Activated naive CD4-positive, alpha-beta T cell treated with anti-CD3 and anti-CD28 coated beads, Interleukin-2, amount 10 ng/mL, durations not matched to agents 7 days and 5 days (primary cell): ENCODE measurements at regions not wholly inside any gene's neighbourhood (a gene's known extent, or its start where the extent isn't known, plus 50 kb on each side); places are given as distances from the start of the nearest gene placed in this dataset.
"Not testable (repeated sequence)": the region's sequence is repeated elsewhere in the genome, so short reads cannot be mapped to it uniquely, and the experiment has no call there.

ENCODE experiments used
- CTCF ChIA-PET: fragments of 350-600 bp; sonication (Branson Sonifier 250); formaldehyde crosslinking; loops from one replicate; lab custom pipeline; 2021; ENCODE audit warnings: antibody characterized with exemption; lab: Charles Lee
- DNase-seq: peaks from one replicate; pipeline ENCODE4 v3.0.0-alpha.2; 2020
- H3K27ac Mint-ChIP-seq: one replicate; pipeline ENCODE4 v1.8.0; 2021; ENCODE audit warnings: mild to moderate bottlenecking, moderate library complexity, mixed read lengths
- H3K27me3 Mint-ChIP-seq: one replicate; pipeline ENCODE4 v1.8.0; 2021; ENCODE audit warnings: mild to moderate bottlenecking, mixed read lengths
- H3K36me3 Mint-ChIP-seq: one replicate; pipeline ENCODE4 v1.8.0; 2021; ENCODE audit warnings: mixed read lengths
- H3K4me1 Mint-ChIP-seq: one replicate; pipeline ENCODE4 v1.8.0; 2021; ENCODE audit warnings: mixed read lengths
- H3K4me3 Mint-ChIP-seq: one replicate; pipeline ENCODE4 v1.8.0; 2021; ENCODE audit warnings: mild to moderate bottlenecking, moderate library complexity, mixed read lengths
- H3K9me3 Mint-ChIP-seq: one replicate; pipeline ENCODE4 v1.8.0; 2021; ENCODE audit warnings: mixed read lengths

DNA sequence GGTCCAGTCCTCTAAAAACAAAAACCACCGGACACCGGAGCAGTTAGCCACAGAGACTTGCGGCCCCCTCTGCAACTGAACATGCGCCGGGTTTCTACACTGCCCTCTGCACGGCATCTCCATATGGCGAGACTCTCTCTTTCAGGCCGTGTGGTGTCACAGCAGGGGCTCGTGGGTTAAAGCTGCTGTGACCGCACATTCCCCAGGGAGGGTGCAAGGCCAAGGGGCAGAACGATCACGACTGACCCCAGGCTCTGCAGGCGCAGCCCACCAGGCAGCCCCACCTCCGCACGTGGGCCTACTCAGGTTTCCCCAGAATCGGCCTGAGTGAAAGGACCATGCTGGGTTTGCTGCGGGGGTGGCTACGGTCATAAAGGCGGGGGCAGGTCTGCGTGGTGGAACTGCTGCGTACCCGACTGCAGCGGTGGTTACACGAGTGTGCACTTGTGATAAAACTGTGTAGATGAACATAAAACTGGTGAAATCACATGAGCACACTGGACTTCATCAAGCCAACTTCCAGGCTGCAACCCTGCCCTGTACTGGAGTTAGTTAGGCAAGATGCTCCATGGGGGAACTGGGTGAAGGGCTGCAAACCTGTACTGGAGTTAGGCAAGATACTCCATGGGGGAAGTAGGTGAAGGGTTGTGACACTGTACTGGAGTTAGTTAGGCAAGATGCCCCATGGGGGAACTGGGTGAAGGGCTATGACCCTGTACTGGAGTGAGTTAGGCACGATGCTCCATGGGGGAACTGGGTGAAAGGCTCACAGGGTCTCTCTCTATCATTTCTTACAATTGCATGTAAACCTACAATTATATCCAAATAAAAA, 81.4 kb upstream of the PPP2R2D start:
- no peak for DNase-seq
- no peaks in the 10 kb centered on the region for H3K36me3 Mint-ChIP-seq
- no peaks in the 10 kb centered on the region for H3K27me3 Mint-ChIP-seq
- H3K4me1 Mint-ChIP-seq, result no peaks in the 10 kb centered on the region
- no peaks in the 10 kb centered on the region for H3K9me3 Mint-ChIP-seq
- H3K4me3 Mint-ChIP-seq, result no peak overlapping the region
- CTCF ChIA-PET, result no interaction called here
- H3K27ac Mint-ChIP-seq, result no peak overlapping the region

DNA sequence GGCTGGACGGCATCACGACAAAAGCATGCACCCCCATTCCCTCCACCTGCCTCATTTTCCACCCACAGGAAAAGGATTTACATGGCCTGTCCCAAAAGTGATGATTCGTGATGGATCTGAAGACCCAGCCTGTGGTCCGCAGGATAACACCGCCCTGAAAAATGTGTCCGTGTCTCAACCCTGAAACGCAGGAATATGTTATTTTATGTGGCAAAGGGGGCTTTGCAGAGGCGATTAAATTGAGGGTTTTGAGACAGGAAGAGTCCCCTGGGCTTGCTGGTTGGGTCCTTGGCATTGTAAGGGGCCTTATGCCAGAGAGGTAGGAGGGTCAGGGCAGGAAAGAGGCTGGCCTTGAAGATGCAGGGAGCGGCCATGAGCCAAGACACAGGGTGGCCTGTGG, 80.2 kb upstream of the PPP2R2D start:
- H3K9me3 Mint-ChIP-seq, result no peaks in the 10 kb centered on the region
- H3K4me3 Mint-ChIP-seq, result no peak overlapping the region
- no peaks in the 10 kb centered on the region for H3K36me3 Mint-ChIP-seq
- no peak for DNase-seq
- no peaks in the 10 kb centered on the region for H3K4me1 Mint-ChIP-seq
- CTCF ChIA-PET, result no interaction called here
- no peak overlapping the region for H3K27ac Mint-ChIP-seq
- peaks cover 4% of the 10 kb centered on the region for H3K27me3 Mint-ChIP-seq

DNA sequence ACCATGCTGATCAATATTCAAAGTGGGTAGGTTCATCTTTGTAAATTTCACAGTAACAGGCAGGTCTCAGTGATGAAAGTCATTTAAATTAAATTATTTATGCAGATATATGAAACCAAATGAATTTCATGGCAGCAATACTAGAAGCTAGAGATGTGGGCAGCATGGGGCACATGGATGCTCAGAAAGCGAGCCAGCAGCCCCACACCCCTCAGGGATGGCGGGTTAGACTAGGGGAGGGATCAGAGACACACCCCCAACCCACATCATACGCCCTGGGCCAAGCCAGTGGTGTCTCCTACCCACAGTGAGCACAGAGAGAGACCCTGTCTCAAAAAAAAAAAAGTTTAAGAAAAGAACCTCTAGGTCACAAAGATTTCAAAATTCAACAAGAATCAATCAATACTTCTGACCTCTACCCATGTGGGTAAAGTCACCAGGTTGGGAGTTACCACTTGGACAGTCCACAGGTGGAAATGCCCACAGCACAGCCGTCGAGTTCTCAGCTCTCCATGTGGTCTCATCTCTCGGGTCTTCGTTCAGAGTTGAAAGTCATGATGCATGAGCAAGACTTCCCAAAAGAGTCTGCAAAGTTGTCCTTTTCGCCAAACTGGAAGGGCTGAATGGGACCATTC, 79.3 kb upstream of the PPP2R2D start:
- Mint-ChIP-seq H3K27me3 (peaks cover 4% of the 10 kb centered on the region), H3K9me3 (no peaks in the 10 kb centered on the region), H3K36me3 (no peaks in the 10 kb centered on the region), H3K27ac (no peak overlapping the region), H3K4me3 (no peak overlapping the region), H3K4me1 (no peaks in the 10 kb centered on the region)
- no peak for DNase-seq
- CTCF ChIA-PET, result interaction anchor here (0.7 kb wide), 1 partner anchor 1358 kb away, joined by 3 read pairs; no protein-coding TSS in a partner anchor

DNA sequence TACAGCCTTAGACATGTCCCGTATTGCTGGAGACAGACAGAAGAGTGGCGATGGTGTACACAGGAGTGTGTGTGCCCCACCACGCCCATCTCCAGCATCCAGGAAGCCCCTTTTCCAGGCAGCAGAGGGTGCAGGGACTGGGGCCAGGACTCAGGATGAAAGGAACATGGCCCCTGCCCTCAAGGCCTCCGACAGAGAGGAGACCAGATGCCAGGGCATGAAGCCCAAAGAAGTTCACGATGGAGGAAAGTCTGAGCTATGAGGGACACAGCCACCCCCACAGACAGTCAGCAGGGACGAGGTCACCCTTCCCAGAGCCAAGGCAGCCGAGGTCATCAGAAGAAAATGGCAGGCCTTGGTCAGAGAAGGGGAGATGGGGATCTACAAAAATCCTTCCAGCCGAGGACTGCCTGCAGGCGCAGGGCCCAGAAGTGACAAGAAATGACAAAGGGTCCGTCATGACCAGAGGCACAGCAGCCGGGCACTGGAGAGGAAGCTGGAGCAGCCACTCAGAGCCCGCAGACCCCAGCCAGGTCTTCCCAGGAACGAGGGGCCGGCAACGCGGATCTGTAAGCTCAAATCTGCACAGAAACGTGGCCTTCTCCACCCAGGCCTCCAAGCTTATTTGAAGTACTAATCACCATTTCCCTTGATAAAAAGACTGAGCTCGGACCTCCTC, 78.7 kb upstream of the PPP2R2D start:
- no peak for DNase-seq
- no peak overlapping the region for H3K4me3 Mint-ChIP-seq
- CTCF ChIA-PET, result no interaction called here
- H3K36me3 Mint-ChIP-seq, result no peaks in the 10 kb centered on the region
- H3K4me1 Mint-ChIP-seq, result no peaks in the 10 kb centered on the region
- peaks cover 4% of the 10 kb centered on the region for H3K27me3 Mint-ChIP-seq
- H3K27ac Mint-ChIP-seq, result no peak overlapping the region
- no peaks in the 10 kb centered on the region for H3K9me3 Mint-ChIP-seq

DNA sequence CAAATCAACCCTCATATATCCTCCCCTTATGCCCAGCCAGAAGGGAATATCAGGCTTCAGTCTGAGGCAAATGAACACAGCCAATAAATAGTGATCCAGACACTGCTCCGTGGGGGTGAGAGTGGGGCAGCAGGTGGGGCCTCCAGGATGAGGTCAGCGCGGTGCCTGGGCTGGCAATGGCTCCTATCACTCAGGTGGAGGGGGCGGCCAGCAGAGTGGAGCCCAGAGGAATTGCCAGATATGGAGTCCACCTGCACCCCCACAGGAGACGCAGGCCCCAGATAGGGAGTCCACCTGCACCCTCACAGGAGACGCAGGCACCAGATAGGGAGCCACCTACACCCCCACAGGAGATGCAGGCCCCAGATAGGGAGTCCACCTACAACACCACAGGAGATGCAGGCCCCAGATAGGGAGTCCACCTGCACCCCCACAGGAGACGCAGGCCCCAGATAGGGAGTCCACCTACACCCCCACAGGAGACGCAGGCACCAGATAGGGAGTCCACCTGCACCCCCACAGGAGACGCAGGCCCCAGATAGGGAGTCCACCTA, 78.0 kb upstream of the PPP2R2D start:
- H3K9me3 Mint-ChIP-seq, result no peaks in the 10 kb centered on the region
- no peak overlapping the region for H3K27ac Mint-ChIP-seq
- no peaks in the 10 kb centered on the region for H3K4me1 Mint-ChIP-seq
- H3K4me3 Mint-ChIP-seq, result no peak overlapping the region
- H3K36me3 Mint-ChIP-seq, result no peaks in the 10 kb centered on the region
- DNase-seq, result no peak
- peaks cover 4% of the 10 kb centered on the region for H3K27me3 Mint-ChIP-seq
- CTCF ChIA-PET, result no interaction called here

DNA sequence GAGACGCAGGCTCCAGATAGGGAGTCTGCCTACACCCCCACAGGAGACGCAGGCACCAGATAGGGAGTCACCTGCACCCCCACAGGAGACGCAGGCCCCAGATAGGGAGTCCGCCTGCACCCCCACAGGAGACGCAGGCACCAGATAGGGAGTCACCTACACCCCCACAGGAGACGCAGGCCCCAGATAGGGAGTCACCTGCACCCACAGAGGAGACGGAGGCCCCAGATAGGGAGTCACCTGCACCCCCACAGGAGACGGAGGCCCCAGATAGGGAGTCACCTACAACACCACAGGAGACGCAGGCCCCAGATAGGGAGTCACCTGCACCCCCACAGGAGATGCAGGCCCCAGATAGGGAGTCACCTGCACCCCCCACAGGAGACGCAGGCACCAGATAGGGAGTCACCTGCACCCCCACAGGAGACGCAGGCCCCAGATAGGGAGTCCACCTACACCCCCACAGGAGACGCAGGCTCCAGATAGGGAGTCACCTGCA, 77.2 kb upstream of the PPP2R2D start:
- H3K27ac Mint-ChIP-seq, H3K36me3 Mint-ChIP-seq, H3K4me3 Mint-ChIP-seq, H3K27me3 Mint-ChIP-seq, CTCF ChIA-PET, DNase-seq, H3K9me3 Mint-ChIP-seq, H3K4me1 Mint-ChIP-seq: not testable (repeated sequence)

DNA sequence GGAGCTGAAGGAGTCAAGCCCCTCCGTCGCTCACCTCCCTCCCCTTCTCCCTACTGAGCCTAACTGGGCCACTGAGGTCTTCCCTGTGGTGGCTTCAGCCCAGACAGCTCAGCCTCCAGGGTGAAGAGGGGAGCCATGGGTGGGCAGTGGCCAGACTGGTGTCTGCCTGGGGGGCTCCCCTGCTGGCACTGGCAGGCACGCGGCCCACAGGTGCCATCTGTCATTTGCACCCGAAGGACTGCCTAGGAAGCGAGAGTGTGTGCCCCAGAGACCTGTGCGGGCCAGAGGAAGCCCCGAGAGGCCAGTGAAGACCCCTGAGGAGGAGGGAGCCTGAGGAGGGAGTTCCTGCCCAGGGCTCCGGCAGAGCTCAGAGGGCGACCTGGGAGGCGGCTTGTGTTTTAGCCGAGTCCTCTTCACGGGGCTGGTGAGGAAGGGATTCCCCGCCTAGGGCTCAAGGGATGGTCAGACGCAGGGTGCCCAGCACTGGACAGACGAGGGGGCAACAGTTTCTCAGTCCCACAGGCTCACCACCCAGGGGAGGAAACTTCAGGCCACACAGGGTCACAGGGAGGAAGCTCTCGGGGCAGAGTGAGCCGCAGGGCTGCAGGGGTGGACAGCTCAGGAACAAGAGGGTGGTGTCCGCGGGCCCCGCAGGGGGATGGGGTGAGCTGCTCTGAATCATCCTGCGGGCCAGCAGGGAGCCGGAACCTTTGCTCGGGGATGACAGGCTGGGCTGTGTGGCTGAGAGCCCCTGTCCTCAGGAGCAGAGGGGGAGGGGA, 76.2 kb upstream of the PPP2R2D start:
- CTCF ChIA-PET, result no interaction called here
- Mint-ChIP-seq H3K36me3 (no peaks in the 10 kb centered on the region), H3K4me1 (no peaks in the 10 kb centered on the region), H3K27me3 (peaks cover 4% of the 10 kb centered on the region), H3K9me3 (no peaks in the 10 kb centered on the region), H3K4me3 (no peak overlapping the region), H3K27ac (no peak overlapping the region)
- no peak for DNase-seq

DNA sequence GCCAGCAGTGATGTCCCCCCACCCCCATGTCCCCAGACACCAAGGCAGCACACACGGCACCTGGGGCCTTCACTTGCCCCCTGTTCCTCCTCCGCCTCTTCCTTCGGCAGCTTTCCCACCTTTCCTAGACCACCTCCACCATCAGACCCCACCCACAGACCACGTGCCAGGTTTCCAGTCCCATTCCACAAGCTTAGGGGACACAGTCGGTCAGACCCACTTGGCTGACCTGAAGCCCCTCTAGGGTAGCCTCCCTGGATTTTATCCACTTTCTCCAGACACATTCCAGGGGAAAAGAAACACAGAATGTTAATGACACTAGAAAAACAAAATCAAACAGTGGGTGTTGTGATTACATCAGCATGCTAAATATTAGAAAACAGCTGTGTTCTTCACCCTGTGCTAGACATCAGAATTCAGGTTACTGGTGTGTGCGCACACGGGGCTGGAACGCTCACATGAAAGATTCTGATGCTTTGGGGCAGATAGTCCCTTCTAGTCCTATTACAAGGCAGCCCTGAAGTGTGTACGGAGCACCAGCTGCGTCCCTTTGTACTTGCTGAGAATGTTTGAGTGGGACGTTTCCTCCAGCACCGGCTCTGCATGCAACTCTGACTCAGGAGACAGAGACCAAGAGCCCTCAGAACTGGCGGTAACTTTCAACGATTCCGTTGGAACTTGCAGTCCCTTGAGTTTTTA, 75.5 kb upstream of the PPP2R2D start:
- H3K9me3 Mint-ChIP-seq, result no peaks in the 10 kb centered on the region
- H3K4me3 Mint-ChIP-seq, result no peak overlapping the region
- no peaks in the 10 kb centered on the region for H3K36me3 Mint-ChIP-seq
- H3K27me3 Mint-ChIP-seq, result peaks cover 4% of the 10 kb centered on the region
- DNase-seq, result no peak
- H3K4me1 Mint-ChIP-seq, result no peaks in the 10 kb centered on the region
- H3K27ac Mint-ChIP-seq, result no peak overlapping the region
- CTCF ChIA-PET, result no interaction called here

DNA sequence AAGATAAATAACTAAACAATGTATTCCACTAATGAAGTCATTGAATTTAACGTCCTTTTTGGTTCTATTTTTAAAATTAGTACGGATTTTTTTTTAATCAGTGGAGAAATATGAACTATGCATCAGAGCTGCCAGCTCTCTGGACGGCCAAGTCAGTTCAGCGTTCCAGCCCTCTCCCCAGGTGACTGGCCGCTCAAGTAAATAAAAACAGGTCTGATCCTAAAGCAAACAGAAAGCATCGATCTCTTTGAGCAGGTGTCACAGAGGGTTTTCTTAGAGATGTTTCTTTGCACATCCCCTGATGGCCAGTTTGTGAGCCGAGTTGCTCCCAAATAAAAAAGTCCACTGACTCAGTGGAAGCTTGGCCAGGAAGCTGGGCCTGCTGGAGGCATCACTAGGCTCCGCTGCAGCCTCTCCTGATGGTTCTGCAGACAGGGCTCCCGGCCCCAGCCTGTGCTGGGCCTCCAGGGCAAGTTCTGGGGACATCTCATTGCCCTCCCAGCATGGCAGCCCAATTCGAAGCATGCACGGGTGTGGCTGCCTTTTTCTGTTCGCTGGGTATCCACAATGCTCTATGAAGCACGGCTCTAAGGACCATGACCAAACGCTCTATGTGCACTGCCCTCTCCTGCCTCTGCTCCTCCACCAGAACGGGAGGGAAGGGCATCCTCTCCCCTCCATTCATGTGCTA, 74.7 kb upstream of the PPP2R2D start:
- Mint-ChIP-seq H3K9me3 (no peaks in the 10 kb centered on the region), H3K4me3 (no peak overlapping the region), H3K27me3 (peaks cover 4% of the 10 kb centered on the region), H3K27ac (no peak overlapping the region), H3K36me3 (no peaks in the 10 kb centered on the region), H3K4me1 (no peaks in the 10 kb centered on the region)
- no peak for DNase-seq
- CTCF ChIA-PET, result no interaction called here

DNA sequence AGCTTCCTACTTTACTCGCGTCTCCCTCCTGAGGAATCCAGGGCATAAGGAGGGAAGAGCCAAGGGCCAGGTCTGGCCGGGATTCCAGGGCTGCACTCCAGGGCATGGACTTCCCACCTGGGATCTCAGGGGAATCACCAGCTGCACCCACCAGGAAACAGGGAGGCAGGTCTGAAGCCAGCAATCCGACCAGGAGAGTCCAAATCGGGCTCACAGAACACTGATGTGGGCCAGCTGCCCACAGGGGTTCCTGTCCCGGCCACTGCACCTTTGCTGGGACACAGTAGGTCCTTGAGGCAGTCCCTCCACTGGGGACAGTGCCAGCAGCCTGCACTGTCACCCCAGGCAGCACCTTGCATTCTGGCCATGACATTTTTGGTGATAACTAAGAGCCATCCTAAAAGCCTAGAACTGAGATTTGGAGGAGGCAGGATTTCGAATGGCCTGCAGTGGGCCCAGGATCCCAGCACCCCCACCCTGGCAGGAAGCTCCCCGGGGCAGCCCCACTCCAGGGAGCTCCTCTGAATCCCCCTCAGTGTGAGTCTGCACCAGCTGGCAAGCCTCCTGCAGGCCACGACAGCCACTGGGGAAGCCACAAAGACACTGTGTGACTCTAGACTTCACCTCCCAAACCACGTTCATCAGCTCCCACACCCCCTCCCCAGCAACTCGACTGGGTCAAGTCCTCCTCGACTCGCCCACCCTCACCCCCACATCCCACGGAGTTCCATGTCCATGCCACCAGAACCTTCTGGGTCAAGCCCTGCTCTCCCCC, 71.5 kb upstream of the PPP2R2D start:
- H3K27me3 Mint-ChIP-seq, result peaks cover 6% of the 10 kb centered on the region
- H3K36me3 Mint-ChIP-seq, result no peaks in the 10 kb centered on the region
- H3K27ac Mint-ChIP-seq, result no peak overlapping the region
- DNase-seq, result no peak
- H3K9me3 Mint-ChIP-seq, result no peaks in the 10 kb centered on the region
- CTCF ChIA-PET, result no interaction called here
- H3K4me3 Mint-ChIP-seq, result no peak overlapping the region
- H3K4me1 Mint-ChIP-seq, result no peaks in the 10 kb centered on the region

DNA sequence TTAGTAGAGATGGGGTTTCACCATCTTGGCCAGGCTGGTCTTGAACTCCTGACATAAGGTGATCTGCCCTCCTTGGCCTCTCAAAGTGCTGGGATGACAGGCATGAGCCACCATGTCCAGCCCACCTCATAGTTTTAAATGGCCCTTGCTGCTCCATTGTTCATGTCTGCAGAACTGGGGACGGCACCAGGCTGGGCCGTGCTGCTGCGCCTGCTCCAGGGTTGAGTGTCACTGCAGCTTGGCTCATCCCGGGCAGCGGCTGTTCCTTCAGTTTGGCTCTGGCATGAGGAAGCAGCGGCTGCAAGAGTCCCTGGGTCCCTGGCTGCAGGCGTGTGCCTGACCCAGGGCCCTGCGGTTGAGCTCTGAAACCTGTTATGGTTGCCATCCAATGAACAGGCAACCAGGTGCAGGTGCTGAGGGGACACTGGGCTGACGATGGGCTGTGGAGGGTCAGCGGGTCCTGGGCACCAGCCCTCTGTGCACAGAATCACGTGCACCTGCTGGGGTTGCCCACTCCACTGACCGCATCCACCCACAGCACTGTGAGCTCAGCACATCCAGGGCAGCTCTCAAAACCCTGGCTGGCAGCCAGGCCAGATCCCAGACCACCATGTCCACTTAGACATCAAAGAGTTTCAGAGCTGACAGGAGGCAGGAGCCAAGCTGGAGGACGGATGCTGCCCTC, 70.2 kb upstream of the PPP2R2D start:
- H3K36me3 Mint-ChIP-seq, result no peaks in the 10 kb centered on the region
- H3K9me3 Mint-ChIP-seq, result no peaks in the 10 kb centered on the region
- CTCF ChIA-PET, result no interaction called here
- DNase-seq, result no peak
- H3K4me3 Mint-ChIP-seq, result no peak overlapping the region
- H3K27me3 Mint-ChIP-seq, result peaks cover 3% of the 10 kb centered on the region
- no peaks in the 10 kb centered on the region for H3K4me1 Mint-ChIP-seq
- no peak overlapping the region for H3K27ac Mint-ChIP-seq

DNA sequence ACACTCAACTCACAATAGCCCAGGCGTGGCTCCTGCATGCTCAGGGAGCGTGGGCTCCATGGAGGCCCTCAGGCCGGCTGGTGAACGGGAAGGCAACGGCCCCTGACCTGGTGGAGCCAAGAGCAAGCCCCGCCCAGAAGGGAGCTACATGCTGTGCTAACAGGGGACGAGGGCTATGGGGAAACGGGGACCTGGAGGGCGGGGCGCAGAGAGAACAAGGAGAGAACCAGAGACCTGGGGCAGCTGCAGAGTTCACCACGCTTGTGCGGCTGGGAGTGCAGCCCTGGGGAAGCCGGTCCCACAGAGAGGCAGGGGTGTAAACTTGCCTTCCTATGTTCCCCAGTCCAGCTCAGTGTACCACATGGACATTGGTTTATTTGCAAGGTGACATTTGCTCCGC, 69.2 kb upstream of the PPP2R2D start:
- H3K9me3 Mint-ChIP-seq, result no peaks in the 10 kb centered on the region
- no peak overlapping the region for H3K27ac Mint-ChIP-seq
- H3K27me3 Mint-ChIP-seq, result peaks cover 3% of the 10 kb centered on the region
- no peak for DNase-seq
- no peaks in the 10 kb centered on the region for H3K4me1 Mint-ChIP-seq
- H3K36me3 Mint-ChIP-seq, result no peaks in the 10 kb centered on the region
- CTCF ChIA-PET, result no interaction called here
- H3K4me3 Mint-ChIP-seq, result no peak overlapping the region
